Tibial nerve (tissue), 4 donors: ENCODE measurements at regions not wholly inside any gene's neighbourhood (a gene's known extent, or its start where the extent isn't known, plus 50 kb on each side); places are given as distances from the start of the nearest gene placed in this dataset.
"Not testable (repeated sequence)": the region's sequence is repeated elsewhere in the genome, so short reads cannot be mapped to it uniquely, and the experiment has no call there.

Experiments
- DNase-seq, 2 donors: peaks; one replicate each; pipeline ENCODE4 v3.0.0-alpha.2; 2019; ENCODE audit warnings: low spot score in 2 of 2
- H3K27ac ChIP-seq, 4 donors: fragments of 200-600 bp; sonication (generic) in 3 of 4; one replicate each; pipeline ENCODE4 v1.5.1; 2017 to 2019; ENCODE audit warnings: mild to moderate bottlenecking in 1 of 4
- H3K27me3 ChIP-seq, 2 donors: fragments of 200-600 bp; sonication (generic) in 1 of 2; one replicate each; pipeline versions ENCODE4 v1.5.1 to v1.6.0; 2017 to 2019
- H3K36me3 ChIP-seq, 3 donors: fragments of 200-600 bp; sonication (generic); one replicate each; pipeline ENCODE4 v1.5.1; 2018 to 2019
- H3K4me1 ChIP-seq, 4 donors: fragments of 200-600 bp; sonication (generic) in 3 of 4; one replicate each; pipeline ENCODE4 v1.5.1; 2017 to 2019
- H3K4me3 ChIP-seq, 4 donors: fragments of 200-600 bp; sonication (generic) in 3 of 4; one replicate each; pipeline ENCODE4 v1.5.1; 2017 to 2019; ENCODE audit warnings: mild to moderate bottlenecking in 1 of 4, moderate library complexity in 1 of 4
- H3K9me3 ChIP-seq, 4 donors: fragments of 200-600 bp; sonication (generic) in 3 of 4; one replicate each; pipeline ENCODE4 v1.5.1; 2017 to 2019
- EP300 ChIP-seq, 2 donors: sonication (generic); formaldehyde crosslinking; IDR thresholded peaks; one replicate each; pipeline ENCODE4 v1.6.1; 2017; ENCODE audit warnings: antibody characterized with exemption in 2 of 2, mild to moderate bottlenecking in 1 of 2
- POLR2A ChIP-seq, 2 donors: fragments of 450-650 bp; IDR thresholded peaks; one replicate each; pipeline ENCODE4 v1.6.1; 2017; ENCODE audit warnings: antibody characterized with exemption in 2 of 2, mild to moderate bottlenecking in 2 of 2, moderate library complexity in 2 of 2
- WGBS, 2 donors: methylation state at CpG; one replicate each; pipeline ENCODE4 v1.1.5; 2018; 5-methylcytosine and 5-hydroxymethylcytosine counted together
- TF ChIP-seq, protein P1 (sequence below), 5 experiments: fragments of 200-600 bp in 3 of 5; fragments of 450-650 bp in 2 of 5; sonication (generic) in 3 of 5; IDR thresholded peaks; one replicate each; pipeline ENCODE4 v1.5.1; 2016 to 2019; ENCODE audit warnings: antibody characterized with exemption in 5 of 5, mild to moderate bottlenecking in 3 of 5, moderate library complexity in 2 of 5

DNA sequence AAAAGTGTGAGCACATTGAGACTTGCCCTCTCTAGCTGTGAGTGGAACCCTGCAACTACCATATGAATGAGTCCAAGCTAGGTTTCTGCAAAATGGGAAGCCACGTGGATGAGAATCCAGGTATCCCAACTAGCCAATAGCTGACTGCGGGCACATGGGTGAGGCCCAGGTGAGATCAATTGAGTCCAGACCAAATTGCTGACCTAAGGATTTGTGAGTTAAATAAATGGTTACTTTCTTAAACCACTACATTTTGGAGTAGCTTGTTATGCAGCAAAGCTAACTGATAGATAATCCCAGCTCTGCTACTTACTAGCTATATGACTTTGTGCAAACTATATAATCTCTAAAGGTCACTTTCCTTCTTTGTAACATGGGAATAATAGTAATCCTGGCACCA lies 150.3 kb upstream of the LCORL start:
- WGBS, 2 donors, result 88 to 93% methylated on average over 2 of the region's 2 CpGs

GRCh38 chr4:18167831-18168230 lies 146.3 kb upstream of the LCORL start:
- TF ChIP-seq, protein P1, sequence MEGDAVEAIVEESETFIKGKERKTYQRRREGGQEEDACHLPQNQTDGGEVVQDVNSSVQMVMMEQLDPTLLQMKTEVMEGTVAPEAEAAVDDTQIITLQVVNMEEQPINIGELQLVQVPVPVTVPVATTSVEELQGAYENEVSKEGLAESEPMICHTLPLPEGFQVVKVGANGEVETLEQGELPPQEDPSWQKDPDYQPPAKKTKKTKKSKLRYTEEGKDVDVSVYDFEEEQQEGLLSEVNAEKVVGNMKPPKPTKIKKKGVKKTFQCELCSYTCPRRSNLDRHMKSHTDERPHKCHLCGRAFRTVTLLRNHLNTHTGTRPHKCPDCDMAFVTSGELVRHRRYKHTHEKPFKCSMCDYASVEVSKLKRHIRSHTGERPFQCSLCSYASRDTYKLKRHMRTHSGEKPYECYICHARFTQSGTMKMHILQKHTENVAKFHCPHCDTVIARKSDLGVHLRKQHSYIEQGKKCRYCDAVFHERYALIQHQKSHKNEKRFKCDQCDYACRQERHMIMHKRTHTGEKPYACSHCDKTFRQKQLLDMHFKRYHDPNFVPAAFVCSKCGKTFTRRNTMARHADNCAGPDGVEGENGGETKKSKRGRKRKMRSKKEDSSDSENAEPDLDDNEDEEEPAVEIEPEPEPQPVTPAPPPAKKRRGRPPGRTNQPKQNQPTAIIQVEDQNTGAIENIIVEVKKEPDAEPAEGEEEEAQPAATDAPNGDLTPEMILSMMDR (IDR thresholded peaks at IDR 0.05), result no peak
- TF ChIP-seq EP300 (IDR thresholded peaks at IDR 0.05) (no peak), POLR2A (IDR thresholded peaks at IDR 0.05) (no peak)
- 88 to 95% methylated on average over 4 of the region's 4 CpGs for WGBS, 2 donors

More for the DNA sequence above, 150.3 kb upstream of the LCORL start:
- no peak overlapping the region for H3K27ac ChIP-seq
- no peaks in the 10 kb centered on the region for H3K4me1 ChIP-seq
- TF ChIP-seq, protein P1 (IDR thresholded peaks at IDR 0.05), result no peak
- TF ChIP-seq EP300 (IDR thresholded peaks at IDR 0.05) (no peak), POLR2A (IDR thresholded peaks at IDR 0.05) (no peak)
- H3K36me3 ChIP-seq, result no peaks in the 10 kb centered on the region
- DNase-seq, result no peak
- H3K9me3 ChIP-seq, result no peaks in the 10 kb centered on the region
- no peaks in the 10 kb centered on the region for H3K27me3 ChIP-seq
- H3K4me3 ChIP-seq, result no peak overlapping the region

GRCh38 chr4:18166925-18167324 lies 145.4 kb upstream of the LCORL start:
- TF ChIP-seq EP300 (IDR thresholded peaks at IDR 0.05) (no peak), POLR2A (IDR thresholded peaks at IDR 0.05) (no peak)
- TF ChIP-seq, protein P1 (IDR thresholded peaks at IDR 0.05), result no peak
- no peaks in the 10 kb centered on the region for H3K9me3 ChIP-seq
- no peak overlapping the region for H3K4me3 ChIP-seq
- DNase-seq, result no peak
- no peaks in the 10 kb centered on the region for H3K4me1 ChIP-seq
- WGBS, 2 donors, result 89 to 90% methylated on average over 3 of the region's 3 CpGs
- no peaks in the 10 kb centered on the region for H3K36me3 ChIP-seq
- no peaks in the 10 kb centered on the region for H3K27me3 ChIP-seq
- H3K27ac ChIP-seq, result no peak overlapping the region

More at GRCh38 chr4:18167831-18168230, 146.3 kb upstream of the LCORL start:
- Histone ChIP-seq H3K4me1 (no peaks in the 10 kb centered on the region), H3K4me3 (no peak overlapping the region), H3K9me3 (no peaks in the 10 kb centered on the region), H3K27ac (no peak overlapping the region), H3K36me3 (no peaks in the 10 kb centered on the region), H3K27me3 (no peaks in the 10 kb centered on the region)
- no peak for DNase-seq

- no peaks in the 10 kb centered on the region for H3K36me3 ChIP-seq
- no peak overlapping the region for H3K27ac ChIP-seq
- H3K9me3 ChIP-seq, result no peaks in the 10 kb centered on the region
- TF ChIP-seq POLR2A (IDR thresholded peaks at IDR 0.05), result no peak
- TF ChIP-seq, protein P1 (IDR thresholded peaks at IDR 0.05), result no peak
- TF ChIP-seq EP300 (IDR thresholded peaks at IDR 0.05), result no peak
- WGBS, 2 donors, result 86 to 97% methylated on average over 1 of the region's 1 CpG
- H3K27me3 ChIP-seq, result no peaks in the 10 kb centered on the region
- DNase-seq, result no peak
- no peaks in the 10 kb centered on the region for H3K4me1 ChIP-seq
- no peak overlapping the region for H3K4me3 ChIP-seq
Measured at GRCh38 chr4:18162453-18162852, 140.9 kb upstream of the LCORL start.

- WGBS, 2 donors, result 98 to 99% methylated on average over 24 to 41 of the region's 51 CpGs
- H3K36me3 ChIP-seq, DNase-seq, H3K4me1 ChIP-seq, H3K9me3 ChIP-seq, H3K27me3 ChIP-seq, H3K27ac ChIP-seq, H3K4me3 ChIP-seq: not testable (repeated sequence)
Measured at GRCh38 chr4:18159117-18159912, 137.8 kb upstream of the LCORL start.
